ENCODE measurements at regions not wholly inside any gene's neighbourhood (a gene's known extent, or its start where the extent isn't known, plus 50 kb on each side); places are given as distances from the start of the nearest gene placed in this dataset.

- TF ChIP-seq, protein P1, sequence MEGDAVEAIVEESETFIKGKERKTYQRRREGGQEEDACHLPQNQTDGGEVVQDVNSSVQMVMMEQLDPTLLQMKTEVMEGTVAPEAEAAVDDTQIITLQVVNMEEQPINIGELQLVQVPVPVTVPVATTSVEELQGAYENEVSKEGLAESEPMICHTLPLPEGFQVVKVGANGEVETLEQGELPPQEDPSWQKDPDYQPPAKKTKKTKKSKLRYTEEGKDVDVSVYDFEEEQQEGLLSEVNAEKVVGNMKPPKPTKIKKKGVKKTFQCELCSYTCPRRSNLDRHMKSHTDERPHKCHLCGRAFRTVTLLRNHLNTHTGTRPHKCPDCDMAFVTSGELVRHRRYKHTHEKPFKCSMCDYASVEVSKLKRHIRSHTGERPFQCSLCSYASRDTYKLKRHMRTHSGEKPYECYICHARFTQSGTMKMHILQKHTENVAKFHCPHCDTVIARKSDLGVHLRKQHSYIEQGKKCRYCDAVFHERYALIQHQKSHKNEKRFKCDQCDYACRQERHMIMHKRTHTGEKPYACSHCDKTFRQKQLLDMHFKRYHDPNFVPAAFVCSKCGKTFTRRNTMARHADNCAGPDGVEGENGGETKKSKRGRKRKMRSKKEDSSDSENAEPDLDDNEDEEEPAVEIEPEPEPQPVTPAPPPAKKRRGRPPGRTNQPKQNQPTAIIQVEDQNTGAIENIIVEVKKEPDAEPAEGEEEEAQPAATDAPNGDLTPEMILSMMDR (IDR thresholded peaks at IDR 0.05): no peak
- TF ChIP-seq SIN3A (IDR thresholded peaks at IDR 0.05; ENCODE audit: borderline replicate concordance, insufficient read depth, low read depth, low read length): no peak
- TF ChIP-seq POLR2AphosphoS5 (IDR thresholded peaks at IDR 0.05; ENCODE audit: low read depth, low read length): no peak
Observed at GRCh38 chr17:62300697-62301096, 79.7 kb upstream of the EFCAB3 start.
